ENCODE measurements at regions not wholly inside any gene's neighbourhood (a gene's known extent, or its start where the extent isn't known, plus 50 kb on each side); places are given as distances from the start of the nearest gene placed in this dataset.

DNA sequence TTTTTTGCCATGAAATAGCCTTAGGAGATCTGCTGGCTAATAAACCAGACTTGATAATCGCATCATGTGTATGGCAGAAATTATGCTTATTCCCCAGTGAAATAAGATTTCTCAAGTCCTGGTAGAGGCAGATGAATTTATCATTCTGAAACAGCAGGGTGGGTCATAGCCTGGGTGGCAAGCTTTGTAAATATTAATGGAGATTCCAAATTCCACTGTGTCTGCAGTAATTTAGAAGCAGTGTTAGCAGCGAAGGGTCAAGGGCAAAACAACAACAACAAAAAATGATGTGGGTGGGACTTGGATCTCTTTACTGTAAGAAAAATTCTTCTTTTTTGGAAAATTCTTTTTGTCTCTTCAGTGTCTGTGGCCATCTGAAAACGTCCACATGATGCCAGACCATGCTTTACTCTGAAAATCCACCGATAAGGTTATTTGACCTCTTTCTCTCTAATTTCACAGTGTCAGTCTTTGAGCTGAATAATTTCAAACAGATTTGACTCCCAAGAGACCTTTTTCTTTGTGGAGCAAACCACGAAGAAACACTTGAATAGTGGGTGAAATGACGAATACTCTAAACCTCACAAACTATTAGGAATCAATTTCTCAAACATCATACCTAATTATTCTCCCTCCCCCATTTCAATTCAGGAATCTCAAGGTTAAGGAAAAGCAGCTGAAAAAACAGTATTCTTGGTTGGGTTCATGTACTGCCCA is 106.0 kb upstream of the RPS23 start:
- FAIRE-seq, result no peak

DNA sequence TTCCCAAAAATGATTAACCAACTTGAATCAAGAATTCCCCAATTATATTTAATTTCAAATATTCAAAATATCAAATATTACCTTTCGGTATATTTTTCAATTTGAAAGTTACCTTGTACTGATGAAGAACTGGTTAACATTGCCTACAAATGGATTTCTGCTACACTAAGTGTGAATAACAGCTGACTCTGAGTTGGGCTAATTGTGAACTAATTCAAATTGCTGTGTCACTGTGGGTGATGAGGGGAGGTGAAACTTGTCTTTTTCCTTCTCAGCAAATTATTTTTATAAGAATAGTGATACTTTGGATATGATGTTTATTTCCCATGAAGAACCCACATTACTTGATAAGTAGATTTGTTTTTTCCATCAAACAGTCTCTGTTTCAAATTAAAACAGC is 103.4 kb upstream of the RPS23 start:
- no peak for FAIRE-seq

DNA sequence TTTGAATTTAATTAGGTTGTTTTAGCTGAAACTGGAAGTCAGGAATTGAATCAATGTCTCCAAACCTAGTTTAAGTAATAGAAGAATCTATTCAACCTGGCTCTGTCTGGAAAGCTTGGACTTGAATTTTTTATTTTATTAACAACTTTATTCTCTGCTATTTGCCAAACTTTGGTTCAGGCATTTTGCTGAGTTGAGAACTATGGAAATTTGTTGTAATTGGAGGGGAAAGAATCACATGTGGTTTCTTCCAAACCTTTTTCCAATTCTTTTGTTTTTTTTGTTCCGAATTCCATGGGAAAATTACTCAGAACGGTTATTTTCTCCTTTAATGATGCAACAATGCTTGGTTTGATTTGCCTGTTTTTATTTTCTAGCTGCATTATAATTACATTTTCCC is 98.2 kb upstream of the RPS23 start:
- FAIRE-seq, result no peak

DNA sequence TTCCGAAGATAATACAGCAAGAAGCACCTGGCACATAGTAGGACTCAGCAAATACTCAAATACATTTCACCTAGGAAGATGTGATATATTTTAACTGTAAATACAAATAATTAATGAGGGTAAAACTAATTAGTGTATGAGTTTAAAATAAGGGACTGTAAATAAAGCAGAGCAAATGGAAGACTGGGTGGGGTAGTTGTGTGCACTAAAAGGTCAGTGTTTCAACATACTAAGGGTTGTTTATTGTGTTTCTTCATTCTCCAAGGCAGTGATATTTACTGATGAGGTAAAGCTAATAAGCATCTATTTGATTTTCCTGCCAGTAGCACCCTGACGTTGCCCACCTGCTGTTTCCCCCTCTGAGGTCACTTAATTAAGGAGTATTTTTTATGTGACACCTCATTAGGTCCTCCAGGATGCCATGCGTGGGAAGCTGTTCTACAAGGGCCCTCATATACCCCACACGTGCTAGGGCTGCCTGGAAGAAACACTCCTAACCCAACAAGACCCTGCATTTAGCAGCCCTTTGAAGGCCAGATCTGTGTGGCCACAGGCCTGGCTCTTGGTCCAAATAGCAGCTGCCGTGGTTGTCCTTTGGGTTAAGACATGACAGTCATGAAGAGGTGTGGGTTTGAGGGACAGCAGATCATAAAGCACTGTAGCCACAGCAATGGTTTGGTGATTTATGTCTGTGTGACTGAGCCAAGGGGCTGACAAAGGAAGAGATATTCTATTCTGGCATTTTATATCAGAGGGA is 97.5 kb upstream of the RPS23 start:
- FAIRE-seq, result no peak

GRCh38 chr5:82374637-82375036 is 96.5 kb upstream of the RPS23 start:
- no peak for FAIRE-seq

DNA sequence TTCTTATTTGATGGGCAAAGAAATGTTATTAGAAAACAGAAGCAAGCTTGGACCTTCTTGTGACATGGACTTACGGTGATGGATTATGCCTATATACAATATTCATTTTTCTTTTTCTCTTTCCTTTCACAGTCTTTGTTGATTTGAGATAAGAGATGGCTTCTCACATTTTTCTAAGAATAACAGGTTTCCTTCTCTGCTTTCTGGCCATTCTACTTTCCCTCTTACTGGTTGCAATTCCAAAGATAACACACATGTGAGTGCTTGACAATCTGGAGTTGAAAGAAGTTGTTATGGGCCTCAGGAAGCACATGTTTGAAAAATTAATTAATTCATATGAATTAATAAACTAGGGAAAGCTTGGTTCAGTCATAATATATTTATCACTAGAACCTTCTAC is 89.8 kb upstream of the RPS23 start:
- no peak for FAIRE-seq

- no peak for FAIRE-seq
Measured at GRCh38 chr5:82365744-82366228, 87.6 kb upstream of the RPS23 start.

DNA sequence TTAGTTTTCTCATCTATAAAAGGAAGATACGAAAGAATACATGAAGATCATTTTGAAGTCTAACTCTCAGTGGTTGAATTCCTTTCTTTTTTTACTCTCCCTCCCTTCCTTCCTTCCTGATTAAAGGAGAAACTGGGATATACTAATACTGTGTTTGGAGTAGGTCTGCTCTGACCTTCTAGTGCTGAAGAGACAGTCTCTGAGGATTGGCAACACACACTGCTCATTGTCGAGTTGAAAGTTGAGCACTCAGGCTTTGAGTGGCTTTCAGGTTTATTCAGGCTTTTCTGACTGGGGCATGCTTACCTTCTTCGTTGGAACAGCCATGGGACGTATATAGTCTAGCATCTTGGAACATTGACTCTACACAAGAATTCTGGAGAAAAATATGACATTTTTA is 86.9 kb upstream of the RPS23 start:
- FAIRE-seq, result no peak

- peak; percentile 53 for FAIRE-seq
Measured at GRCh38 chr5:82364497-82364896, 86.3 kb upstream of the RPS23 start.

DNA sequence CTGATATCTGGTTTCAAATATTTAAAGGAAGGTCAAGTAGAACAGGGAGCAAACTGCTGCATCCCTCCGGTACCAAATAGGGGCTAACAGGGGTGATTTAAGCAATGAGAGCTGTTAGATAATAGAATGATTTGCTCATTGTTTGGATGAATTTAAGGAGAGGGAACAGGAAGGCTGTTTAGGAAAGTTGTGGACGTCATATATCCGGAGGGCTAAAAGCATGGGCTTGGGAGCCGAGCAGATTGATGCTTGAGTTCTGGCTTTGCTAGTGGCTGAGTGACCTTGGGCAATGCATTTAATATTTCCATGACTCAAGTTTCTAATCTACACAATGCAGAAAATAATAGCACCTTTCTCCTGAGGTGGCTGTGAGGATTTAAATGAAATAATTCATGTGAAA is 85.4 kb upstream of the RPS23 start:
- no peak for FAIRE-seq

DNA sequence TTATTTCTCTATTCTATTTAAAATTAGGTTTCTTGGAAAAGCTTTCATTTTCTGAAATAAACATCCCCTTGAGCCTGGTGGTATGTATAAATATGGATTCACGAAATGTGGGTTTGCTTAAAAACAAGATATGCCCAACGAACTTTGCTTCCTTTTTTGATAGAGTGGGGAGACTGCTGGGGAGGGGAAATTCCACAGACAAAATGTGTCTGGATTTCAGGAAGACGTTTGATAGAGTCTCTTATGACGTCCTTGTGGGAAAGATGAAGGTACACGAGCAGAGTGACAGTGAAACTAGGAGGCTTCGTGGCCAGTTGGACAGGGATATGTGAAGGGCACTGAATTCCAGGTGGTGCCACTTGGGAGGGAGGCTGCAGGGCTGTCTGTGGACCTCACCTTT is 84.5 kb upstream of the RPS23 start:
- no peak for FAIRE-seq

DNA sequence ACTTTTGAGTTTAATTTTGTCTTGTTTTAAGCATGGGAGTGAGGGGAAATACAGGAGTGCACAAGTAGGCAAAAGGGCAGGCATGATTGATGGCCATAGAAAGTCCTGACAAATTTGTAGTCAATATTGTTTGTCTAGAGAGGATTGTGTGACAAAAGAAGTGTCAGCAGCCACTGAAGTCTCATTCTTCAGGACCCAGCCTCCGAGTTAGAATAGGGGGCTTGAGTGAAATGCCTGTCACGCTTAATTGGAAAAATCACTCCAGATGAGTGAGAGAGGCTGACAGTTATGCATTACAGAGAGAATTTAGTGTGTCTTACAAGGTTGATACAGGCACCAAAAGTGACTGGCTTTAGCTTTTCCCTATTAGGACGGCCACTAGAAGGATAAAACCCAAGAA is 81.9 kb upstream of the RPS23 start:
- FAIRE-seq, result no peak

GRCh38 chr5:82359272-82359671 is 81.1 kb upstream of the RPS23 start:
- FAIRE-seq, result no peak

GRCh38 chr5:82358457-82358856 is 80.3 kb upstream of the RPS23 start:
- FAIRE-seq, result no peak

- no peak for FAIRE-seq
Measured at GRCh38 chr5:82356808-82357671, 78.9 kb upstream of the RPS23 start.

- FAIRE-seq, result no peak
Measured at GRCh38 chr5:82356021-82356420, 77.9 kb upstream of the RPS23 start.

GRCh38 chr5:82355496-82355895 is 77.3 kb upstream of the RPS23 start:
- no peak for FAIRE-seq

DNA sequence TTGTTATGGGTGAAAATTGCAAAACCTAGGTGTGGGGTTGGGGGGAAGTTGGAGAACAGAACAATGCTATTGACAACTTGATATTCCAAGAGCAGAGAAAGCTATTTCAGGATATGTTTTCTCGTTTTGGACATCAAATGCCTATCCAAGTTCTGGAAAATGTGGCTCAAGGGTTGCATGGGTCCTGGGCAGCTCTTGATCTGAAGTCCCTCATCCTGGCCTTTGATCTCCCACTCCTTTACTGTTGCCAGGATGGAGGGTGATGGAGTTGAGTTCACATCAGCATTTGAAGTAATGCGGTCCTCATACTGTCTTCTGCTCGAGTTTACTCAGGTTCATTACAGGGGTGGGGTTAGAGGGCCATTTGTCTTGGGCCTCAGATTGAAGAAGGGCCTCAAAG is 76.9 kb upstream of the RPS23 start:
- no peak for FAIRE-seq

DNA sequence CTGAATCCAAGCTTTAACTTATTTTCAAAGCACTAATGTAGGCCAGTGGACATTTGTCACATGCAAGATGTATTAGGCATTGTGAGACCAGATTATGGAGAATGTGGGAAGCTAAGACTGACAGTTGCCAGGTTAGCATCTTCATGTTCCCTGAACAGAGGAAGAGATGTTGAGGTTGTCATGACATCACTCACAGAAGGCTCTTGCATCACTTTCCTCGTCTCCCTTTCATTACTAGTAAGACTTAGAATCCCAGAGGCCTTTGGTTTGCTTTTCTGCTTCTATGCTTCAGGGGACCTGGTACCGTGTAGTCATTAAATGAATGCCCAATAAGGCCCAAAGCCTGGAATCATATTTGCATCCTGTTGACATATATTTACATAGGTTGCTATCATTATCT is 76.4 kb upstream of the RPS23 start:
- no peak for FAIRE-seq

- FAIRE-seq, result no peak
Measured at GRCh38 chr5:82353522-82353921, 75.4 kb upstream of the RPS23 start.

DNA sequence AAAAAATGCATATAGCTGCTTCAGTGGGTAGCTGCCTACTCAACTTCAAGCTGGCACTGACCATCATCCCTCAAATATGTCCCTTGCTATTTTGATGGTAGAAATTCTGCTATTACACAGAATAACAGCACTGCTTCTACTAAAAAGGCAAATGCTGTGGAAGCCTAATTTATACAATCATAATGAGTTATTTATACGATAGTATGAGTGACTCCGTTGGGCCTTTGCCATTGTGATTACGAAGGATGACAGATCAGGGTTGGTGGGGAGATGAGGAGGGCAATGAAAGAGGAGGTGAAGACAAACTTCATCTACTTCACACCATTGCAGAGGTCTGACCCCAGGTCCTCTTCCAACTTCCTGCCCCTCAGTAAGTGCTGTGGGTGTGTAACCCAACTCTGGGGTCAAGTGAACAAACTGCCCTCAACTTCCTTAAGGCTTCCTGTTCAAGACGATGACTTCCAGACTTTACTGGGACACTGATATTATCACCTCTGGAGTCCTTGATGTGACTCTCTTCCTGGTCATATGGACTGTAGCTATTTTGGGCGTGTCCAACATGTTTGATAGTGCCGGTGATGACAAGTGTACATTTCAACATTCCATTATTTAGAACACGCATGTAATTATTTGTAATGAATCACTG is 74.1 kb upstream of the RPS23 start:
- no peak for FAIRE-seq

DNA sequence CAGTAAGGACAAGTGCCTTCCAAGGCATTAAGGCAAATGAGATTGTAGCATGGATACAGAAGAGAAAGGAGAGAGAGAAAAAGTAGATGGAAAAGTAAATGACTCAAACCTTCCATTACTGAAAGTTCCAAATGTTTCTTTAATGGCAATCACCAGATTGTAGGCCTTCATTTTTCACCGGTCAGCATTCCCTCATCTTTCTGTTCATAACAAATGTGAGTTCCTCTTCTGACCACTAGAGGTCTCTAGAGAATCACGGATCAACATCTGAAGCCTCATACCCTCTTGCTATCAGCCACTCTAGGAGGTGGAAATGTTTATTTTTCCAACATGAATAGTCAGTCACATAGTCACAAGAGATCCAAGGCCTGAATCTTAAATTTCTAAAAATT is 73.6 kb upstream of the RPS23 start:
- FAIRE-seq, result peak; percentile 98

- FAIRE-seq, result no peak
Measured at GRCh38 chr5:82351297-82351696, 73.1 kb upstream of the RPS23 start.

Measured in islet of Langerhans (tissue), 1 donor.